ENCODE measurements at regions not wholly inside any gene's neighbourhood (a gene's known extent, or its start where the extent isn't known, plus 50 kb on each side); places are given as distances from the start of the nearest gene placed in this dataset.

GRCh38 chr5:8247049-8247899 lies 378.3 kb downstream of the MTRR start:
- no peak for DNase-seq

DNA sequence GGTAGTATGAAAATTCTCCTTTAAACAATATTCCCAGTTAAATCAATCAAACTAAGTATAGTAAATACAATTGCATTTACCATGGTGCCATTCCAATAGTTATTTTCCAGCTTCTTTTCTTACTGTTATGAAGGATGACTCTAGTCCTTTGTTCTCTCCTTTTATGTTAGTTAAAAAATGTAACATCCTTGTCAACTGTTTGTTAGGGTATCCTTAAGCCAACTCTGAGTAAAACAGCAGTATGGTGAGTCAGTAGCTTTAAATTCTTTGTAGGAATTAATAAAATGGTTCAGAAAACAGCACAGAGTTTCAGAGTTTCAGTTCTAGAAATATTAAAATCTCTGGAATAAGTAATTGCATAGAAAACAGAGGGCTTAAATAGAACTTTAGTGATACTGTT lies 384.4 kb downstream of the MTRR start:
- no peak for DNase-seq

- no peak for DNase-seq
Observed at GRCh38 chr5:8254674-8255073, 385.7 kb downstream of the MTRR start.

- no peak for DNase-seq
Observed at GRCh38 chr5:8258801-8259200, 389.9 kb downstream of the MTRR start.

DNA sequence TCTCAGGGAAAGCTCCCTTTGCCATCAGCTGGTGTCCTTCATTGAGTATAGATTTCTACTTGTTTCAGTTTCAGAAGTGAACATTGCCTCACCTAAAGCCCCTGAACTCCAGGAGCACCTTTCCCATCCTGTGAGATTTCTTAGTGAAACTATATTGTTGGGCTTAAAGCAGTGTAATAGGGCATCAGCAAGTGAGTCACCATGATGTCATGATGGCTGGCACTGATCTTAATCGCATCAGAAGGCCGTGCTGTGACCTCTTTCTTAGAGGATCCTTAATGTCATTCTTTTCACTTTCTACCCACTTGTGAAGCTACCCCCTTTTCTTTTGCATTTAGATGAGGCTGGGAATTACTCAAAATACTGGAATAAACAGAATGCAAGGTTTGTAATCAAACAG lies 401.3 kb downstream of the MTRR start:
- no peak for DNase-seq

DNA sequence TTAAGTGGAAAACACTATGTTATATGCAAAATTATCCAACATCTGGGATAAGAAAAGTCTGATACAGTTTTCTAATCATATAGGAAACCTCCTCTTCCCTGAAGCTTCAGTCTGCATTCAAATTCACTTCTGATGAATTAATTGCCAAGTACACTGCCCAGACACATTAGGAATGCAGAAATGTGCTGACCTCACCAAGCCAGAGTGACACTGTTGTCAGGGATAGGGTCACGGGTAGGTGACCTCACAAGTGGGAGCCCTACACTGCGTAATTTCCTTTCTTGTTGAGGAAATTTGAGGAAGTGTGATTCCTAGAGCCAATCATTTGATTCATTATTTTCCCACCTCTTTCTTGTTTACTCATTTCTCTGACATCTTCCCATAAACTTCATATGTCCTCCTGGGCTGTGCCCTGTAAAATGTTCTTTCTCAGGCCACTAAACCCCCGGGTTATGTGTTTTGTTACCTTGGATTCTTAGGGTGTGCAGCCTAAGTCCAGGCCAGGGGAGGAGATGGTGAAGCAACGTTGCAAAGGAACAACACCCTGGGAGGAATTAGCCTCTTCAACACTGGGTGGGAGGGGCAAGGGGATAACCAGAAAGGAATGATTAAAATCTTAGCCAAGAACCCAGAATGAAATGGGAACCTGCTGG lies 411.9 kb downstream of the MTRR start:
- DNase-seq, result no peak

DNA sequence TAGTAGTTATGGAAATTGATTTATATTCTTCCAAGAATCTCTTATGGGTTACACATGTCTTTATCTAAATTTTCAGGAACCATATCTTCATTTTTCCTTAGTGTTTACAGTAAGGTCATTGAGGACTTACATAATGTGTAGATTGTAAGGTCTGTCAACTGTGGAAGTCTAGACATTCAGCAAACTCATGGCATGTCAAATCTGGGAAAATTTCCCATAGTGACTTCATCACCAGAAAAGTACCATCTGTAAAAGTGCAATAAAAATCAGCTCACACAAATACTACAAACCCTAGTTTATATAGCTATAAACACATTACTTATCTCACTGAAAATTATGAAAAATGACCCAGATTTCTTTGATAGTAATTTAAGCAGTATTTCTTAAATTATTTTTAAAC lies 419.4 kb downstream of the MTRR start:
- DNase-seq, result no peak

- no peak for DNase-seq
Observed at GRCh38 chr5:8288897-8289516, 420.1 kb downstream of the MTRR start.

DNA sequence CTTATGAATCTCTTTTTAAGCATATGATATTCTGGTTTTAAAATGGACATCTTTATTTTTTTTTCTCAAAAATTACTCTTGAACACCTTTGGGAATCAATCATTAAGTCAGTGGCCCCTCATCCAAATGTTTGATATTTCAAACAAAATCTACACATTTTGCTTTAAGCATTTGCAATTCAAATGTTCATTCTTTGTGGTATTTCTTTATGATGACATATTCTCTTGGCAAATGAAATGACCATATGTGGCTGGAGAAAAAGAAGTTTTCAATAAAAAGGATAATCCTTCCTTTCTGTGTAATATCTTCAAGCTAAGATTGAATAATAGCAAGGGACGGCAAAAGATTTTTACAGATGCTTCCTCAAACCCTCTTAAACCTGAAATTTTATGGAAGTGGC lies 420.8 kb downstream of the MTRR start:
- no peak for DNase-seq

- DNase-seq, result no peak
Observed at GRCh38 chr5:8290721-8291120, 421.8 kb downstream of the MTRR start.

DNA sequence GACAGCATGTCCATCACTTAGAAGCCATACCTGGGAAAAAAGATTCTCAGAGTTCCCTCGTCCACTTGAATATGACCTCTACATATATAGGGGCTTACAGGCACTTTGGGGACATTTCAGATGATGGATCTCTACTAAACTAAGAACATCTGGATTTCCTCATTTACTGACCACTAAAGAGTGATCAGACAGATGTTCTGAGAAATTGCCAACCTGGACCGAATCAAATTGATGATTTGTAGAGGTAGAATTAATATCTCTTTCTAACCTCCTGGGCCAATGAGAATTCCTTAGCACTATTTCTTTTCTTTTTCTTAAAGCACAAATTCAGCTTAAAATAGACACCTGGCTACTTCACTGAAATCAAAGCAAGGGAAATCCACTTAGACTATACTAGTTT lies 422.7 kb downstream of the MTRR start:
- DNase-seq, result no peak

DNA sequence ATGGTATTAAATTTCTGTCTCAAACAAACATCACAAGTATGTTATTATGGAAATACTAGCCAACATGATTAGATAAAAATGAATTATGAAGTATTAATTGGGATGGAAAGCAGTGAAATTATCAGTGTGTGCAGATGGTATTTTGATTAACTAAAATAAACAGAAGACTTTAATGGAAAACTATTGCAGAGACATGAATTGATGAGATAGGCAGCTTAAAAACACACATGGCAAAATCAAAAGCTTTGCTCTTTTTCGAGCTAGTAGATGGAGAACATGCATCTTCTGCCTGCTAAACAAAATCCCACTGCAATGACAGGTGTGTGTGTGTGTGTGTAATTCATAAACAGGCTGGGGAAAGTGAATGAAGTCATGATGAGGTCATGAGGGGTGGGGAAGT lies 426.2 kb downstream of the MTRR start:
- DNase-seq, result no peak

- no peak for DNase-seq
Observed at GRCh38 chr5:8299716-8300115, 430.8 kb downstream of the MTRR start.

GRCh38 chr5:8304341-8304740 lies 435.4 kb downstream of the MTRR start:
- DNase-seq, result no peak

DNA sequence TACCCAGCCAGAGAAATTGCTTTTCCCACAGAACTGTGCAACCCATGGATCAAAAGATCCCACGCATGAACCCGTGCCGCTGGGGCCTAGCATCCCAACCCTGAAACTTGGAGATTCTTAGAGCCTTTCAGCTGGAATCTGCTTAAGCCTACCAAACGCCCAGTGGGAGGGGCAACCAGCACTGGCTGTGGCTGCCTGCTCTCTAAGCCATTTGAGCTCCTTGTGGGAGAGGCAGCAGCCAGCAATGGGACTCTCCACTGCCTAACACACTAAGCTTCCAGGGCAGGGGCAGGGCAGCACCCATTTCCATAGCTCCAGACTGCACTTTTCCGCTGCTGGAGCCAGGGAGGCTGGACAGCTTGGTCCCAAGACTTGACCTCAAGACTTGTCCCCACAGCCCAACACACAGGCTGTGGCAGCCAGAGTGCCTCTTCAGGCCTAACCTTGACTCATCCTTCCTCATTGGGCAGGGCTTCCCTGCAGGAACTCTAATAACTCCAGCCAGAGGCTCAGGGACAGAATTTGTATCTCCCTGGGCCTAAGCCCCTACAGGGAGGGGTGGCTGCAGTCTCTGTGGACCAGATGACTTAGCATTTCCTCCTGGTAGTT lies 437.4 kb downstream of the MTRR start:
- DNase-seq, result no peak

- no peak for DNase-seq
Observed at GRCh38 chr5:8314965-8315364, 446.0 kb downstream of the MTRR start.

- DNase-seq, result no peak
Observed at GRCh38 chr5:8316608-8317280, 447.8 kb downstream of the MTRR start.

GRCh38 chr5:8317335-8317734 lies 448.4 kb downstream of the MTRR start:
- DNase-seq, result no peak

DNA sequence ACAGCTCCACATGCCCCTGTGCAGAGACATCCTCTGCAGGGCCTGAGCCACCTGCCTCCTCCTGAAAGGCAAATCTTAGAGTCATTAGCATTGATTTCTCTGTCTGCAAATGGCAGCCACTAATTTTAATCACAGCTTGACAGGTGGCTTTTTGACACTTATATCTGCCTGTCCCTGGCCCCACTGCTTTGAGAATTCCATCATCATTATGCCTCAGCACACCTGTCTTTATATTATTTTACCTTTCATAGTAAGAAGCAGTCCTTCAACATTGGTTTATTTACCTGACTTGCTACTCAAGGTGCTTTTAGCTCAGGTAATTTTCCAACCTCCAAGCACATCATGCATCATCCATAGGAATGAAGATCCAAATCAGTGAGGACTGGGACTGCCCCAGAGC lies 451.3 kb downstream of the MTRR start:
- no peak for DNase-seq

GRCh38 chr5:8321272-8321671 lies 452.3 kb downstream of the MTRR start:
- no peak for DNase-seq

DNA sequence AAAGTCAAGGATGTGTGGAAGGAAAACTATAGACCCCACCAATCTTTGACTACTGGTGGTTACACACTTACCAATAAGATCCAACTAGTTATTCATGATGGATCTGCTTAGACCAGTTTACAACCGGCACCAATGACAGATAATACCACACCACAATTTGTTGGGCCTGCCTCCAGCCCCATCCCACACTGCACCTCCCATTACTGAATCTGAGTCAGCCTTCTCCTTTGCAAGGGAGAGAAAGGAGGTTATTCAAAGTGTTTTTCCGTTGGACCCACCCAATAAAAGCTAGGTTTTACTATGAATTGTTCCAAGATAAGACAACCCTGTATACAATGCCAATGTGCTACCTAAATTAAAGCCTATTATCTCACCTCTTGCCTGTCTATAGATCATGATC lies 453.5 kb downstream of the MTRR start:
- DNase-seq, result no peak

DNA sequence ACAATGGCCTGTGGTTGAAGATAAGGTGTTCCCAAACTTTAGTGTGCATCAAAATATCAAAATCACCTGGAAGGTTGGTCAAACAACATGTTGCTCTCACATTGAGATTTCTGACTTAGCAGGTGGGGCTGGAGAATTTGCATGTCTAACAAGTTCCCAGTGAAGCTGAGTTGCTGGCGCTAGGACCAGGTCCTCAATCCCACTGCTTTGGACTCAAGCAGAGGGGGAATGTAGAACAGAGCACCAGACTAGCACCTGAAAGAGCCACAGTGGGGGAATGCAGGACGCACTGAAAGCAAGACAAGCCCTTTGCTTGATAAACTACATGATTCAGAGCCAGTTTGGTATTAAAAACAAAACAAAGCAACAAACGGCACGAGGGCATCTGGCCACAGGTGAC lies 458.1 kb downstream of the MTRR start:
- no peak for DNase-seq

DNA sequence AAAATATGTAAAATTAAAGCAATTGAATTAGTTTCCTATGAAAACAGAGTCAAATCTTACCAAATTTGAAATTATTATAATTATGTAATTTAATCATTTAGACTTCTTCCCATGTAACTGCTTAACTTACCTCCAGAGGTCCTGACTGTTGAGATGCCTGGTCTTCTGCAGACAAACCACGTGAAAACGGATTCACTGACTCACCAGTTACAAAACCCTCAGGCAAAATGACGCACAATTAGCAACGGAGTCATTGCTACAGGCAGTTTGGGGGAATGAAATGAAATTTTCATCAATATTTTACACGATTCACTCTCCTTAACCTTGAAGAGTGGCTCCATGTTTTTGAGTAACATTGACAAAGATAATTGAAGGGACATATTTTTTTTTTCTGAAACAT lies 460.8 kb downstream of the MTRR start:
- DNase-seq, result no peak

Data from SHP77 treated with DMSO at 0.1 percent for 48 hours (cell line).